HG03064 (cell line): ENCODE measurements at regions not wholly inside any gene's neighbourhood (a gene's known extent, or its start where the extent isn't known, plus 50 kb on each side); places are given as distances from the start of the nearest gene placed in this dataset.
"Not testable (repeated sequence)": the region's sequence is repeated elsewhere in the genome, so short reads cannot be mapped to it uniquely, and the experiment has no call there.

ENCODE experiments used
- ATAC-seq: cut with Tn5 transposase; IDR thresholded peaks from one replicate; pipeline ENCODE4 v1.9.1; 2021; ENCODE audit warnings: low read depth; ENCODE audit not compliant: unreplicated experiment

- ATAC-seq, result no peak
Measured at GRCh38 chr6:112839525-112839961, 492.4 kb downstream of the RFPL4B start.

GRCh38 chr6:112841553-112842329 lies 494.6 kb downstream of the RFPL4B start:
- ATAC-seq, result no peak

DNA sequence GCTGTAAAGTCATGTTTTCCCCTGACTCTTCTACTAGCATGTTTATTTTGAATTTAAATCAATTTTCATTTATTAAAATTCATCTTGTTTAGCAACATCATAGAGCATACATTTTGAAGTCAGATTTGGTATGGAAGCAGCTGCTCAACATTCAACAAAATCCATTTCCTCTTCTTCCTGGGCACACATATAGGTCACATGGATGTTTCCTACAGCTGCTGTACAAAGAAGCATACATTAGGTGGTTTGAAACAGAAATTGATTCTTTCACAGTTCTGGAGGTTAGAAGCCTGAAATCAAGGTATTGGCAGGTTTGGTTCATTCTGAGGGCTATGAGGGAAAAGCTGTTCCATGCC lies 495.2 kb downstream of the RFPL4B start:
- ATAC-seq, result no peak

DNA sequence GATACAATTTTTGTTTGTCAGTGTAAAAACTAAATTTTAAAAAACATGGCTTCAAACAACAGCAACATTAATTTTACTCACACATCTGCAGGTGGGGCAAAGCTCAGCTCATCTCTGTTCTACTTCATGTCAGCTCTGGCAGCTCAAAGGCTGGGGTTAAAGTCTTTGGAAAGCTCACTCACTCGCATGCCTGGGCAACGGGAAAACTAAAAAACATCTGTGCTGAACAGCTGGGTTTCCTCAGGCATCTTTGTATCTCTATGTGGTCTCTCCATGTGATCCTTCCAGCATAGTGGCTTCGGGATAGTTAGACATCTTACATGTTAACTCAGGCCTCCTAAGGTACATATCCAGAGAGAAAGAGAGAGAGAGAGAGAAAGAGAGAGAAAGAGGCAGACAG lies 499.6 kb downstream of the RFPL4B start:
- ATAC-seq, result no peak

DNA sequence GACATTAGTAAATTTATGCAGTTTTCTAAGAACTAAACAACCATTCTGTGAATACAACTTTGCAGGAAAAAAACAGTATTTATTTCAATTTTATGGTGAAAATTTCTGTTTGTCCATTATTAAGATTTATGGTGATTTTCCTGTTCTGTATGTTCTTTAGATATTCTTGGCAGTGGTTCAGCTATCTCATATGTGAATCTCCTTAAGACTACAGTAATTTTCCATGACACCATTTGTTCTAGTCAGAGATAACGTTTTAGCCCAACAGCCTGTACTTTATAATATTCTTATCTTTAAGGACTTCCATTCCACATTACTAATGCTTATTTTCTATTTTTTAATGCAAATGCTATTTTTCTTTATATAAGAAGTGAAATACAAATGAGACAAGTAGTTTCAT lies 504.0 kb downstream of the RFPL4B start:
- no peak for ATAC-seq

- ATAC-seq, result no peak
Measured at GRCh38 chr6:112853162-112853561, 506.0 kb downstream of the RFPL4B start.

- ATAC-seq, result no peak
Measured at GRCh38 chr6:112863753-112864152, 516.6 kb downstream of the RFPL4B start.

DNA sequence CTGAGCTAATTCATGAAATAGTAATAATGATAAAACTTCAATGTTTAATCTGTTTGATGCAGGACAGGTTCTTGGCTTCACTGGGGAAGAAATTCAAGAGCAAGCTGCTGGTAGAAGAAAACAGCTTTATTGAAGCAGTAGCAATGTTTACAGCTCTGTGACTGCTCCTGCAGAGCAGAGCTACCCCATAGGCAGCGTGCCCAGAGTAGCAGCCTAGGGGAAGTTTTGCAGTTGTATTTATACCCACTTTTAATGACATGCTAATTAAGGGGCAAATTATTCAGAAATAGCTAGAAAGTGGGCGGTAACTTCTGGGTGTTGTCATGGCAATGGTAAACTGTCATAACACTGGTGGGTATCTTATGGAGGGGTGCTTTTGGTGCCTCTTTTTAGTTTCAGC lies 518.0 kb downstream of the RFPL4B start:
- ATAC-seq, result no peak

- ATAC-seq, result no peak
Measured at GRCh38 chr6:112874881-112875280, 527.8 kb downstream of the RFPL4B start.

DNA sequence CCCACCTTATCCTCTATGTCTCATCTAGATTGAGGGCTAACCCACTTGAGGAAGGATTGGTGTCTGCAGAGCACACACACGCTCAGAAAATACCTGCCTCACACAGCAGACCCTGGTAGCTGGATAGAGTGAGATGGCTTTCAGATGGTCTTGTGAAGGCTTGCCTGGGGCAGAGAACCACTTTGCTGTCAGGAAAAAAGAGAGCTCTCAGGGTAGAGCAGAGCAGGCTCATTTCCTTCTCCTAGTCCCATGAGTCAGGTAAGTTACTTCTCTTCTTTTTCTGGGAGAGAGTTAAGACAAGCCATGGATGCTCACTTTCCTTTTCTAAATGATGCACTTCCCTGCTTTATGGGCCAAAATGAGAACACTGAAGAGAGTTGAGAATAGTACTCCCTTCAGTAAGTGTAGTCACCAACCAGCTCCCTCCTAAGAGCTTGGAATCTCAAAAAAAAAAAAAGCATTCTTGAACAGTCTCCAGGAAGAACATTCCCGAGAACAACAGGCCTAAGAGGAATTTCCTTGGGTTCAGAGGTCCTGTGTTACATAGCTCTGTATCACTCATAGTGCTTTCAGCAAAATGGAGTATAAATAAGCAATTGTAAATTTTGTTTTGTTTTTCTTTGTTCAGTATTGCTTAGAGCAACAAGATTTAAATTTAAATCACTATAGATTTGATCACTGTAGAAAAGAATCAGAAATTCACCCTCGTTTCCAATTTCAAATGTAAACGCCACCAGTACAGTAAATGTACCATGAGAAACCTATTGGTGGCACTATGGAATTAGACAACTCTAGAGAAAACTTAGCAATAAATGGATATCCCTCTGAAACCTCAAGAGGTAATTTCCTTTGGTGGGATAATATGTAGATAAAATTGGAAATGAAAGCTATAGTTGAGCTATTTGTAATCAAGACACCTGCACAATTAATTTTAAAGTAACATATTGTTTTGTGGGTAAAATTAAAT lies 530.3 kb downstream of the RFPL4B start:
- ATAC-seq, result no peak

- no peak for ATAC-seq
Measured at GRCh38 chr6:112879920-112880413, 532.8 kb downstream of the RFPL4B start.

DNA sequence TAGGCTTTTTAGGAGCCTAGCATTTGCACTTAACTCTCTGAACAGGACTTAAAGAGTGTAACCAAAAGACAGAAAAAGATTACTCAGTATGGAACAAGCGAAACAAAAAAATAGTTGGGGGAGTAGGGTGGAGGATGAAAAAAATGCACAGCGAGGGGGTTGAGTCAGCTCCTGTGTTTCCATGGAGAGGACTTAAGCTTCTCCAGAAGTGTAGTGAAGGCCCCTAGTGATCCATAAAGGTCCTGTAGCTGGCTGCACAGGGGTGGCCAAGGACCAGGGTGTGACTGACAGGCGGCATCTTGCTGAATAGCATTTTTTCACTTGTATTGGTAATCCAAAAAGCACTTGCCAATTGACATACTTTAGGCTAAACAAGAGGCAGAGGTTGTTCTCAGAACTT lies 533.9 kb downstream of the RFPL4B start:
- ATAC-seq, result no peak

DNA sequence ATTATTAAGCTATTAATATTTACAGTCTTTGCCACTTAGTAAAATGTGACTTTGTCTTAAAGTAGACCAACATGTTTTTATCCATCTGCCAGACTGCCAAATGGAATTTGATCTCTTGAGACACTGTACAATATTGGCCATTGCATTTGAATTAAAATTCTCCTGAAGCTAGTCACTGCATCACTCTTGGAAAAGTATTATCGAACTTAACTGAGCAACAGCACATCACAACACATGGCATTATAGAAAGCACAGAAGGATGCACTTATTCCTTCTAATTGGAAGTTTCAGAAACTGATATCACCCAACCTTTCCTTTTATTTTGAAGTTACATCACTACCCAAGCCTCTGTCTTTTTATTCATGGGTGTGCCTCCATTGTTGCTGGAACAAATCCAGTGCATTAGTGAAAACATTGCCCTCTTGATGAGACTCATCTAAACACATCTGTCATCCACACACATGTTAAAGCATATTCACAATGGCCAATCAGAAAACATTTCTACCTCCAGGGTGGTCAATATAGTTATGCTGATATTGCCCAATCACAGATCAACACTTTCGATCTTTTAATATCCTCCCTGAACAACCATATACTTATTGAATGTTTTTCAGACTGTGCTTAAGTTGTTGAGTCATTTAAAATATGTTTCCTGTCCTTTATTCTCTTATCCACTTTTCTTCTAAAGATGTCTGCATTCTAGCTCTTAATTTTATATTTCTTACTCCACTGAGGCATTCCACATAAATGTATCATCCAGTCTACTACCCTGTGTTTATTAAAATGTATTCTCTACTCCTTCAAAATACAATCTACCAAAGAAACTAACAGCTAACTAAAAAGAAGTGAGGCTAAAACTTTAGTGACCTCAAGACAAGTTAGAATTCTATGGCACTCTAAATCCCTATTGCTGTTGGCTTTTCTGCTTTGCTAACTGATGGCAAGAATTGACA lies 535.0 kb downstream of the RFPL4B start:
- ATAC-seq, result no peak

GRCh38 chr6:112883095-112883494 lies 536.0 kb downstream of the RFPL4B start:
- ATAC-seq, result no peak

DNA sequence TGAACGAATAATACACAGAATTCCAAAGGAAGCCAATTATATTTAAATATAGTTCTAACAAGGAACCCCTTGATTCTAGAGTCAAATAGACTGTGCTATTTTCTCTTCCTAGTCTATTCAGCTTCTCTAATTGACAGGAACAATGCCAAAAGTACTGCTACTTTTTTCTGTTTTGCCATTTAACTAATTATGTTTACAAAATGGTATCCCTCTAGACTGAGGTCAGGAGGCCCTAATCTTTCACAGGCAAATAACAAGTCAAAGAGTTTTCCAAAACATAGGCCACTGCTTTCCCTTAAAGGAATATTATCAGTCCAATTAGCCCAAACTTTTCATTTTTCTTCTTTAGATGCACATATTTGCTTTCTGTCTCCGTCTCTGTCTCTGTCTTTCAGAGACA lies 539.3 kb downstream of the RFPL4B start:
- ATAC-seq, result no peak

- ATAC-seq, result not testable (repeated sequence)
Measured at GRCh38 chr6:112887424-112887823, 540.3 kb downstream of the RFPL4B start.

DNA sequence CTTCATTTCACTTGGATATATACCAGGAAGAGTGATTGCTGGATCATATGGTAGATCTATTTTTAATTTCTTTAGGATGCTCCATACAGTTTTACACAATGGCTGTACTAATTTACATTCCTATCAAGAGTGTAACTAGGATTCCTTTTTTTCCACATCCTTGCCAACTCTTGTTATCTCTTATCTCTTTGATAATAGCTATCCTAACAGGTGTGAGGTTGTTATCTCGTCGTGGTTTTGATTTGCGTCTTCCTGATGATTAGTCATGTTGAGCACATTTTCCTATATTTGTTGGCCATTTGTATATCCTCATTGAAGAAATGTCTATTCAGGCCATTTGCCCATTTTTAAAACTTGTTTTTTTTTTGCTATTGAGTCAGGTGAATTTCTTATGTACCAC lies 552.4 kb downstream of the RFPL4B start:
- no peak for ATAC-seq

- ATAC-seq, result no peak
Measured at GRCh38 chr6:112903361-112903760, 556.2 kb downstream of the RFPL4B start.

GRCh38 chr6:112906726-112907125 lies 559.6 kb downstream of the RFPL4B start:
- no peak for ATAC-seq

GRCh38 chr6:112909781-112910180 lies 562.7 kb downstream of the RFPL4B start:
- no peak for ATAC-seq
